H7 (cell line): ENCODE measurements at regions not wholly inside any gene's neighbourhood (a gene's known extent, or its start where the extent isn't known, plus 50 kb on each side); places are given as distances from the start of the nearest gene placed in this dataset.

ENCODE experiments used
- DNase-seq: peaks from one replicate; pipeline ENCODE4 v3.0.0; 2012
- H3K27me3 ChIP-seq: 2 replicates; pipeline ENCODE4 v1.6.0; 2011; ENCODE audit warnings: mild to moderate bottlenecking, low read length; ENCODE audit not compliant: control insufficient read depth, insufficient read depth
- H3K36me3 ChIP-seq: replicated peaks from 2 replicates; pipeline ENCODE4 v1.5.1; 2011; ENCODE audit warnings: low read length; ENCODE audit not compliant: control insufficient read depth, insufficient read depth
- H3K4me3 ChIP-seq: 2 replicates; pipeline ENCODE4 v1.5.1; 2011; ENCODE audit warnings: low read depth, mild to moderate bottlenecking, control low read depth, low read length, moderate library complexity; ENCODE audit not compliant: insufficient read depth

DNA sequence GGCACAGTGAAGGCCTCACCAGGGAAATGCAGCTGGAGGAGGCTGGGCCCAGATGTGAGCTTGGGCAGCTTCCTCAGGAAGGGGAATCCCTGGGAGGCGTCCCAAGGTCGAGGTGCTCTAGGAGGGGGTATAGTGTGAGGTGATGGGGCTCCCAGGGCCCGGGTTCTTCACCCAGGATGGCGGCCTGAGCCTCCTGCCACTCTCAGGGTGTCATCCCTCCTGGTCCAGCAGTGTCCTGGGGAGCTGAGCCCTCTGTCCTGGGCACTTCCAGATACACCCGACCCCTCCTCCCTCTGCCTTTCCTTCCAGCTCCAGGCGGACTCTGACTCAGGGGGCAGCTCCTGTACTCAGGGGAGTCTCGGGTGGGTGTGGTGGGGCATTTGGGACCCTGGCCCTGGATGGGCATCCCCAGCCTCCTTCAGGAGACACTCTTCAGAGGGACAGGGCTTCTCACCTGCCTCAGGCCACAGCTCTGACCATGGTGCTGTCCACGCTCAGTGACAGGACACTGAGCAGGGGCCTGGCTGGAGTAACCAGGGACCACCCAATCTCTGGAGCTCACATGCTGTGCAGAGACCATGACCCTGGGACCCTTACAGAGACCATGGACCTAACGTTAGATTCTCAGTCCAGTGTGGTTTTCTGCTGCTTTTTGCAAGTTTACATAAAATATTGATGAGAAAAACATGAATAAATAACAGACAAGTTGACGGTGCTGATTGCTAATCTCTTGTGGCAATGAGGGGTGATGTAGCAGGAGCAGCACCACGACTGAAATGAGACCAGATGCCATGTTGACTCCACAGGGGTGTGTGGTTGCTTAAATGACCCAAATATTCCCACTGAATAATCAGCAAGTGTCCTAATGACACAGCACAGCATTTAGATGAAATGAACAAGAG, 101.9 kb downstream of the GGTLC2 start:
- Histone ChIP-seq H3K36me3 (no peaks in the 10 kb centered on the region), H3K4me3 (no peak overlapping the region), H3K27me3 (peaks cover 19% of the 10 kb centered on the region)
- DNase-seq: no peak

DNA sequence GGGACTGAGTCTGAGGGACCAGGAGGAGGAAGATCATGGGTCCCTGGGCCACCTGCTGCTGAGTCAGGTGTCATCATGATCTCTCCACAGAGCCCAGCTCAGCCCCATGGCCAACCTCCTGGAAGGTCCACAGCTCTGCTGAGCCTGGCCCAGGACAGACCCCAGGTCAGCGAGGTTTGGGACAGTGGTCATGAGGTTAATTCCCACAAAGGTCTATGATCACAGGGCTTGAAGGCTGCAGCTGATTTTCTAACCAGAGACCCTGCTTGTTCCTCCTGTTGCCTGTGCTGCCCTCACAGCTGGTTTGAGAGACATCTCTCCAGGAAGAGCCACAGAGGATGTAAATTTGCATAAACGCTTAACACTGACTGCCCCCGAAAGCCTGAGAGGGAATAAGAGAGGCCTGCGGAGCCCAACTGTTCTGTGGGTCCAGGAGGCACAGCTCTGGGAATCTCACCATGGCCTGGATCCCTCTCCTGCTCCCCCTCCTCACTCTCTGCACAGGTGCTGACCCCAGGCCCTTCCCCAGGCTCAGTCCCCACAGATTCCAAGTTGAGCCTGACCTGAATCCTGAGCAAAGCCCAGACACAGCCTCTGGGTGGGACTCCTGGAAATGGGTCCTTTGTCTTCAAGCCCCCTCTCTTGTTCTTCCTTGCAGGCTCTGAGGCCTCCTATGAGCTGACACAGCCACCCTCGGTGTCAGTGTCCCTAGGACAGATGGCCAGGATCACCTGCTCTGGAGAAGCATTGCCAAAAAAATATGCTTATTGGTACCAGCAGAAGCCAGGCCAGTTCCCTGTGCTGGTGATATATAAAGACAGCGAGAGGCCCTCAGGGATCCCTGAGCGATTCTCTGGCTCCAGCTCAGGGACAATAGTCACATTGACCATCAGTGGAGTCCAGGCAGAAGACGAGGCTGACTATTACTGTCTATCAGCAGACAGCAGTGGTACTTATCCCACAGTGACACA, 102.8 kb downstream of the GGTLC2 start:
- no peaks in the 10 kb centered on the region for H3K36me3 ChIP-seq
- H3K27me3 ChIP-seq: peaks cover 21% of the 10 kb centered on the region
- DNase-seq: no peak
- H3K4me3 ChIP-seq: no peak overlapping the region

DNA sequence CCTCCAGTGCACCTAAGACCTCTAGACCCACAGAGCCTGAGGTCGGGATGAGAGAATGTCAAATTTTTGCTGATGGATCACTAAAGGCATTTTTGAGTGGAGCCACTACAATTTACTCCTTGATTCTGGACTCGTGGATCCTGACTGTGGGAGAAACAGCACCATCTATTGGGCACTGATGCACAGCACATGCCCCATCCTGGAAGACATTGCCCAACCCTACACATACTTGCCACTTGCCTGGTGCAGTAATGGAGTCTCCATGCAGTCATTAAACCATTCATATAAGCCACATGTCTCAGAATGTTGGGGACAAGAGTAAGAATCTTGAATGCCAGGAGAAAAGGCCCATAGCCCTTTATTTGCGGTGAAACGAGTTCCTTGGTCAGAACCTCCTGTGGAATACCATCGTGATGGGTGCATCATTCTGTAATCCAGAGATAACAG, 103.9 kb downstream of the GGTLC2 start:
- H3K4me3 ChIP-seq: no peak overlapping the region
- no peaks in the 10 kb centered on the region for H3K36me3 ChIP-seq
- H3K27me3 ChIP-seq: peaks cover 17% of the 10 kb centered on the region
- DNase-seq: peak; percentile 49

DNA sequence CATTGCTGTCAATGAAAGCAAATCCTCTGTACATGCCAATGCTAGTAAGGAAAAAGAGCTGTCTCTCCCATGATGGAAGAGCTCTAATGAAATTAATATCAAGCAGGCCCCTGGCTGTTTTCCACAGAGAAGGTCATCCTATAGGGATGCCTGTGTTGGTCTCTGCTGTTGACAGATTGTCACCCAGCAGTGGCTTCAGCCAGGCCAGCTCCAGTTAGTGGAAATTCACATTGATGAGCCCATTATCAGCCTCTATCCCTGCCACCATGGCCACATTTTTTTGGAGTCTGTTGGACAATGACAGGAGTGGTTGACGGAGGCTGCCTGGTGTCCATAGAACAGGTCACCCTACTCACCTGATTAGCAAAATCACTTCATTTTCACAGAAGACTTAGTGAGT, 104.3 kb downstream of the GGTLC2 start:
- peaks cover 15% of the 10 kb centered on the region for H3K27me3 ChIP-seq

DNA sequence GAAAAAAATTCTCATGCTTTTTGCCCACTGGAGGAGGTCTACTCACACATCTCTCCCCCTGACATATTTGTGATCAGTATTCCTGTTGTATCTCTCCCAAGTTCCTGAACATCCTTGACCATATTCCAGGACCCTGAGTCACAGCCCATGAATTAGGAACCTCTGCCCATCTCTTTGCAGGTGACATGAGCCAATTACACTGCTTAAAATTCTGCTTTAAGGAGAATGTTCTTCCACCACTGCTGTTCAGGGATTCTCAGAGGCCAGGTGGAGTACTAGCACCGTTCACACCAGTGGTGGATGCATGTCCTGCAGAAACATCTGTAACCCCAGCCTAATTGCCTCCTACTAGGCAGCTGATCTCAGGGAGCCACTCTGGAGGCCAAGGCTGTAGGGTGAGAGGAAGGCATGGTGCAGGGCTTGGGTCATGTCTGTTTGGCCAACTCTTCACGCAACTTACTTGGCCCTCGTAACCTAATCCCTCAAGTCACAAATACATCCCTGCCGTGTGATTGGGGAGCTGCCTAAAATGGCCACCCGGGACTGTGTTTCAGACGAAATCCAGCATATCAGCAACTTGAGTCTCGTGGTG, 104.8 kb downstream of the GGTLC2 start:
- no peak for DNase-seq
- Histone ChIP-seq H3K4me3 (no peak overlapping the region), H3K36me3 (no peaks in the 10 kb centered on the region), H3K27me3 (peaks cover 14% of the 10 kb centered on the region)

More for the DNA sequence above, 104.3 kb downstream of the GGTLC2 start:
- Histone ChIP-seq H3K36me3 (no peaks in the 10 kb centered on the region), H3K4me3 (no peak overlapping the region)
- DNase-seq: no peak

DNA sequence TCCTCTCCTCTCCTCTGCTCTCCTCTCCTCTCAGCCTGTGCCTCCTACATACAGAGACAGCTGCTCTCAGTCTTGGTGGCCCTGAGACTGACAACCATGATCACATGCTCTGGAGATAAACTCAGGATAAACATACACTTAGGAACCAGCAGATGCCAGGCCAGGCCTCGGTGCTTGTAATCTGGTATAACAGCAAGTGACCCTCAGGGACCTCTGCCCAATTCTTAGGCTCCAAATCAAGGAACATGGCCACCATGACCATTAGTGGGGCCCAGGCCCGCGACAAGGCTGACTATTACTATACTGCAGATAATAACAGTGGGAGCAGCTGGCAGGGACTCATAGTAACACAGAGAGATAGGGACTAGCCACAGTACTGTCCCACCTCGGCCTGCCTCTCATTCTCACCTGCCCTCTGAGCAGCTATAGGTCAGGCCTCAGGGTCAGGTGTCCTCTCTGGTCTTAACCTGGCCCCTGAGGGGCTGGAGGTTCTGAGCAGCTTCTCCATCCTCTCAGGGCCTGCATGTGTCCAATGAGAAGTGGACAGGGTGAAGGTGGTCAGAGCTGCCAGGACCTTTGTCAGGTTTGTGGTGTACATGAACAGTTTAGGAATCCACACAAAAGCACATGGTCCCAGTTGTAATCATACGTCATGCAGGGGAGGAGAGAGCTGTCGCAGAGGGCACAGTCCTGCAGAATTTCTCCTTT, 106.1 kb downstream of the GGTLC2 start:
- Histone ChIP-seq H3K27me3 (peaks cover 14% of the 10 kb centered on the region), H3K36me3 (no peaks in the 10 kb centered on the region), H3K4me3 (no peak overlapping the region)
- no peak for DNase-seq

DNA sequence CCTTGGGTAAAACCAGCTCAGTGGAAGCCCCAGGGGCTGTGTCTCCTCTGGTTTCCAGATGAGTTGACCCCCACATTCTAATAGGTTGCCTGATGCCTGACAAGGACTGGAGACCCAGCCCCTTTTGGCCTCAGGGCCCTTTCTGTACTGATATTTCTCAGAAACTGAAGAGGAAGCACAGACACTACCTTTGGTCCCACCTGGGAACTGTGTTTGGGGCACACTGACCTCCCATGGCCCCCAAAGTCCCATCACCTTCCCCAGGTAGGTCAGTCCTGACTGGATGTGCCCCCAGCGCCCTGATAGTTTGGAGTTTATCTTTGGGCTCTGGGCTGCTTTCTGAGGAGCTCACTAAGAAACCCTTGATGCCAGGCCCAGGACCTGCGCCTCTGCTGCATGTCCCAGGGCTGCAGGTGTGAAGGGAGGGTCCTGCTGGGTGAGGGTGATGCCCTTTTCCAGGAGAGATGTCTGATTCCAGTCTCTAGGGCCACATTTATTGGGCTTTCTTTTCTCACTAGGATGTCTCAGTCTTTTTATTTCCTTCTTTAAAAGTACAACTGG, 106.7 kb downstream of the GGTLC2 start:
- Histone ChIP-seq H3K4me3 (no peak overlapping the region), H3K36me3 (no peaks in the 10 kb centered on the region), H3K27me3 (peaks cover 17% of the 10 kb centered on the region)
- DNase-seq: no peak

DNA sequence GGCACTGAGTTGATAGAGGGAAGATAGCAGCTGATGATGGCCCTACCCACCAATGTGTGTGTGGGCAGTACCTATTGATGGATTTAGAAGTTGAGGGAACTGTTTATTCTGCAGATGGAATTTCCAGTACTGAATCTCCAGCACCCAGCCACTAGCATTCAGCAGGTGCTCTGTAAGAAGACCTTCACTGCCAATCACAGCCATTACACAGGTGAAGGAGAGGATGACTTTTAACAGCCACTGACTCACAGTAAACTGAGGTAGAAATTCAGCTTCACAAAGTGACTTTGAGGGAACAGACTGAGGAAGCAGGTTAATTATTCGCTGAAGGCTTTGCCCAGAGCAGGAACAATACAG, 107.8 kb downstream of the GGTLC2 start:
- no peak for DNase-seq
- peaks cover 17% of the 10 kb centered on the region for H3K27me3 ChIP-seq
- H3K36me3 ChIP-seq: no peaks in the 10 kb centered on the region
- no peak overlapping the region for H3K4me3 ChIP-seq

DNA sequence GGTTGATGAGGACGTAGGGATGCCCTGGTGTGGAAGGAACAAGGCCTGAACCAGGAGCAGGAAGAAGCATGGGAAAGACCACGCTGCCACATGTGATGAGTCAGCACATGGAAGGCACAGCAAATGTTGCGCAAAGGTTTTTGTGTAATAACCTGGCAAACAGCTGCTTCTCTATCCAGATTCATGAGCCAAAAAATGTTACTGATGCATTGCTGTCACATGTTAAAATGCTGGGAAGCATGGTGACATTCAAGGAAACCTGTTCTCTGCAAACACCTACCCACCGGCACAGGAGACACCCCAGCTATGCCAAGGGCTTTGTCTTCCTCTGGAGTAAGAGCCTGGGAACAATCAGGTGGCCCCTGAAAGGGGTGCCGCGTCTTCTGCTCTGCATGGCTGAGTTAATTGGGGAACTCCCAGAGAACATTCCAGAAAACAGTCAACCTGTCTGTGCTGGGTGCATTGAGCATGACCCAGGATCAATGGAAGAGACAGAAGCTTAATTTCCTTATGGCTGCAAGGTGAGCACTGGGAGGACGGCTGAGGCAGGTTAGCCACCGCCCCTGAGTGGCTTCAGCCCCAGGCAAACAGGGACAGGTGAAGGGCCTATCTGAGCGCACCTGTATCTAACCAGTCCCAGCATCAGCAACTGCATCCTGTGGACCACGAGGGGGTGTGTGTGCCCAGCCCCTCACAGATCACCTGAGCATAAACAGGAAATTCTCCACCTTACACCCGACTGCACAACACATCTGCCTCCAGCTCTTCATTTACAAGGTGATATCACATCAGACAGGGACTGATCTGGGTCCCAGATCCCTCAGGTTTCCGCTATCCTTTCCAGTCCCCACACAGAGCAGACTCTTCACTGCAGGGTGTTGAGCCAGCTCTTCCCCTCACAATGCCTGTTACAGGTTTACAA, 108.4 kb downstream of the GGTLC2 start:
- Histone ChIP-seq H3K27me3 (peaks cover 17% of the 10 kb centered on the region), H3K4me3 (no peak overlapping the region), H3K36me3 (no peaks in the 10 kb centered on the region)
- no peak for DNase-seq

DNA sequence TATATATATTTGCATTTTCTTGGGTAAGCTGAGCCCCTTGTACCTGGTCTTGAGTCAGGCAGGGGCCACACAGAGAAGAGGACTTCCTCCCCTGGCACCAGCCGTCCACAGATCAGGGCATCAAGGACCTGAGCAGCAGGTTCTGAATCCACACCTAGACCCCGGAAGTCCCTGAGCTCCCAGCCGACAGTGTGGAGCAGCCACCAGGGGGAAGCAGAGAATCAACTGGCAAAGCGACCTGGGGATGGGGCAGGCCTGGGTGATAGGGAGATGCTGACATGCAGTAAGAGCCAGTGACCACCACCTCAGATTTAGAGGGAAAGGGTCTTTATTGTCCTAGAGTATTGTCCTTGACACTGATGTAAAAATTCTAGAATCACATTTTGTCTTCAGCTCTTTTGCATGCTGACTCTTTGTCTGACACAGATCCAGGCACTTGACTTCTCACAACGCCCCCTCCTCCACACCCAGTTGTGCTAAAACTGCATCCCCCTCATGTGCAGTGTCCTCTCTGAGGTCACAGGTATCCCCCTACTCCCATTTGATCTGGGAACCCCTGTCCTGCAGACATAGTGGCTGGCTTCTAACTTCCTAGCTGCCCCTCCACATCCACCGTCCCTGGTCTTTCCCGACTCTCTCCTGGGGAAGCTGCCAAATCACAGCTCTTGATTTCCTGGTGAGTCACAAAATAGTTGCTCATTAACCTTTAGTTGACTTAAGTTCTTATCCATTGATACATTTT, 109.3 kb downstream of the GGTLC2 start:
- Histone ChIP-seq H3K36me3 (no peaks in the 10 kb centered on the region), H3K27me3 (peaks cover 17% of the 10 kb centered on the region), H3K4me3 (no peak overlapping the region)
- DNase-seq: peak; percentile 91

DNA sequence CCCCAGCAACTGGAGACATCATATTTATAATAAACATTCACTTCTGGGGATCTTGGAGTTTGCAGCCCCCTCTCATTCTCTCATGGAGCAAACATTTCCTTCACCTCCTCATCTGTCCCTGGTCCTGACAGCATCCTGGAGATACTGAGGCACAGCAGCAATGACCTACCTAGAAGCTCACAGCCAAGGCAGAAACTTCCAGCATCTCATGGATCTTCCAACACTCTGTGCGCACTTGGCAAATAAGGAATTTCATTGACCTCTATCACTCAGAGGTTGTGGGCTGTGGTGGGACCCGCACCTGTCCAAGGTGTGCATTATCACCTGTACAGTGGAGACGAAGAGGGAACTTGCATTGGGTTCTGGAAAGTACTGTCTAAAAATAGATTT, 109.8 kb downstream of the GGTLC2 start:
- Histone ChIP-seq H3K4me3 (no peak overlapping the region), H3K27me3 (peaks cover 17% of the 10 kb centered on the region), H3K36me3 (no peaks in the 10 kb centered on the region)
- DNase-seq: no peak

DNA sequence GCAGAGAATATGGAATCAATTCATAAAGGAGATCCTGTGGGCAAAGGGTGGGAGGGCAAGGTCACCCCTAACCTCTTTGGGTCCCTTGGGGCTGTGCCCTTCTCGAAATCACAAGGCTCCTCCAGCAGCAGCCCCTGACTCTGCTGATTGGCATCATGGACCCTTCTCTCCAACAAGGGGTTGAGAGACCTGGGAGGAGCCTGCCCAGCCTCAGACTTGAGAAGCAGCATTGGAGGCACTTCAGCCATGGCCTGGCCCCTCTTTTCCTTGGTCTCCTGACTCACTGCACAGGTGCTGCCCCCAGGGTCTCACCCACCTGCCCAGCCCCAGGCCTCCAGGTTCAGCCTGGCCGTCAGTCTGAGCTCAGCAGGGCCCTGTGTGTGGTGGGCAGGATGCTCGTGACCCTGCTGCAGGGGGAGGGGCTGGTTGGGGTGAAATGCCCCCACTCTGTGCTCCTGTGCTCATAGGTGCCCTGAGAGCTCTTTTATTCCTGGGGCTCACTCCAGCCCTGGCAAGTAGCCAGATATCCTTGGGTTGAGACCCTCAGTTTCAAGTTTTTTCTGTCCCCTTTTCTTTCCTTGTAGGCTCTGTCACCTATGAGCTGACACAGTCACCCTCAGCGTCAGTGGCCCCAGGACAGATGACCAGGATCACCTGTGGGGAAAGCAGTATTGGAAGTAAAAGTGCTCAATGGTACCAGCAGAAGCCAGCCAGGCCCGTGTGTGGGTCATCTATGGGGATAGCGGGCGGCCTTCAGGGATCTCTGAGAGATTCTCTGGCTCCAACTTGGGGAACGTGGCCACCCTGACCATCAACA, 110.8 kb downstream of the GGTLC2 start:
- Histone ChIP-seq H3K36me3 (no peaks in the 10 kb centered on the region), H3K27me3 (peaks cover 19% of the 10 kb centered on the region), H3K4me3 (no peak overlapping the region)
- no peak for DNase-seq
